ENCODE measurements at regions not wholly inside any gene's neighbourhood (a gene's known extent, or its start where the extent isn't known, plus 50 kb on each side); places are given as distances from the start of the nearest gene placed in this dataset.

DNA sequence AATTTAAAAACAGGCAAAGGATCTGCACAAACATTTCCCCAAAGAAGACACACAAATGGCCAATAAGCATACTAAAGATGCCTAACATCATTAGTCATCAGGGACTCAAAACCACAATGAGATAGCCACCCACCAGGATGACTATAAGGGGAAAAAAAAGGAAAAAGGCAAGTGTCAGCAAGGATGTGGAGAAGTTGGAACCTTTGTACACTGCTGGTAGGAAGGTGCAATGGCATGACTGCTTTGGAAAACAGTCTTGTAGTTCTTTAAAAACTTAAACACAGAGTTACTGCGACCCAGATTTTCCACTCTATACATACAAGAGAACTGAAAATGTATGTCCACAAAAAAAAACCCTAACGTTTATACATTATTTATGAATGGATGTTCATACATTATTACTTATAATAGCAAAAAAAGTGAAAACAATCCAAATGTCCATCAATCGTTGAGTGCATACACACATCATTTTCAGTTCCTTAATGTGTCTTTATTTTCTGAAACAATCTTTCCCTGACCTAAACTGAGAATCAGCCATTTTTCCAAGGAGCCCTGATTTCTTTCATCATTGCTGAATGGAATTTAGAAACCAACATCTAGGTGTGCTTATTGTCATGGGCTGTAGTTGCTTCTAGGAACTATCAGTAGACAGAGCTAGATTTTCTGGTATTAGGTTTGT is 64.7 kb upstream of the TLK1 start:
- DNase-seq: no peak

DNA sequence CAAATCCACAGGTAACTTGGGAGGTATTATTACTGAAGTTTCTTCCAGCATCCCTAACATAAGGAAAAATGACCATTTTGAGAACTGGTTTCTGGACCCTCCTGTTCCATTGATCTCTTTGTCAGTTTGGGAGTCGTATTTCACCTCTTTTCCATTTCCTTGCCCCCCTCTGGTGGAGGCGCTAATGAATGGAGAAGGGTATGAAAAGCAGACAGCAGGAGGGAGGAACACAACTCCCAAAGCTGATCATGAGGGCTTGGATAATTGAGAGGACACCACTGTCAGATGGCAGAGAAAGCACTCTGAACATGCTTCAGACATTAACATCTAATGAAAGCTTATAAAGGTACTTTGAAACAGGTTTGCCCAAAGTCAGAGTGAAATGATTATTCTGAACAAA is 56.6 kb upstream of the TLK1 start:
- no peak for DNase-seq

DNA sequence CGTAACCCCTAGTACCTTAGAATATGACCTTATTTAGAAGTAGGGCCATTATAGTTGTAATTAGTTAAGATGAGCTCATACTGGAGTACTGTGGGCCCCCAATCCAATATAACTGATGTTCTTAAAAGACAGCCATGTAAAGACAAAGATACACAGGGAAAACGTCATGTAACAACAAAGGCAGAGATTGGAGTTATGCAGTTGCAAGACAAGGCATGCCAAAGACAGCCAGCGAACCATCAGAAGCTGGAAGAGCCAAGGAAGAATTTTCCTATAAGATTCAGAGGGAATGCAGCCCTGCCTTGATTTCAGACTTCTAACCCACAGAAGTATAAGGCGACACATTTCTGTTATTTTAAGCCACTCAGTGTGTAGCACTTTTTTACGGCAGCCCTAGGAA is 55.9 kb upstream of the TLK1 start:
- no peak for DNase-seq

DNA sequence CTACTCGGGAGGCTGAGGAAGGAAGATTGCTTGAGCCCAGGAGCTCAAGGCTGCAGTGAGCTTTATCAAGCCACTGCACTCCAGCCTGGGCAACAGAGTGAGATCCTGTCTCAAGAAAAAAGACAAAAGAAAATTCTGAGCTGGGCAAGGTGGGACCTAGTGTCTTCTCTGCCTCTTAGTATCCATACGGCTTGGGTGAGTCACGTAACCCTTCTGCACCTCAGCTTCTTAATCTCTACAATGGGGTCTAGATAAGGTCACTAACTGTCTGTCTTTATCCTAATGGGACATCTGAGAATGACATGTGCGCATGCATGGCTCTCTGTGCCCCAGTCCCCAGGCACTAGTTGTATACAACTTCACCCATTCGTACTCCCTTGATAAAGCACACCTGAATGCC is 53.4 kb upstream of the TLK1 start:
- no peak for DNase-seq

DNA sequence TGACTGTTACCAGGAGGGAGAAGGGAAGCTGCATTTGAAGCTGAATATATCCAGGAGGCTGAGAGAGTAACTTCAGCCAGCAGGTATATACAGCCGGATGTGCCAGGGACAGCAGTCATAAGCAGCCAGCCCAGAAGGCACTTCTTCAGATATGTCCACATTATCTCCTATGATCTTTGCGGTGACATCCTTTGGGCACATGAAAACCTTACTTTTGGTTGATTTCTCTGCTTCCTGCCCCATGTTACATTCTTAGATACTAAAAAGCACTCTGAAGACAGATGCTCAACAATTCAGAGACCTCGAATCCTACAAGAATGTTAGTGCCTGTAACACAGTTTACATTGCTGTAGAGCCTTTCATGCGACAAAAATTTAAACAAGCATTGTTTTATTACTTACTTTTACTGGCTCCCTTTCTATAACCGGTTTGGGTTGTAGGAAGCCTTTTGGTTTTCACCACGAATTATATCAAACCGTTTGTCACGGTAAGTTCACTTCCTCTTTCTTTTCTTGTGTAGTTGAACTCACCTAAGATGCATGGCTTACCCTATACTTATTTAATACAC is 50.3 kb upstream of the TLK1 start:
- no peak for DNase-seq
